ENCODE measurements at regions not wholly inside any gene's neighbourhood (a gene's known extent, or its start where the extent isn't known, plus 50 kb on each side); places are given as distances from the start of the nearest gene placed in this dataset.
"Not testable (repeated sequence)": the region's sequence is repeated elsewhere in the genome, so short reads cannot be mapped to it uniquely, and the experiment has no call there.

DNA sequence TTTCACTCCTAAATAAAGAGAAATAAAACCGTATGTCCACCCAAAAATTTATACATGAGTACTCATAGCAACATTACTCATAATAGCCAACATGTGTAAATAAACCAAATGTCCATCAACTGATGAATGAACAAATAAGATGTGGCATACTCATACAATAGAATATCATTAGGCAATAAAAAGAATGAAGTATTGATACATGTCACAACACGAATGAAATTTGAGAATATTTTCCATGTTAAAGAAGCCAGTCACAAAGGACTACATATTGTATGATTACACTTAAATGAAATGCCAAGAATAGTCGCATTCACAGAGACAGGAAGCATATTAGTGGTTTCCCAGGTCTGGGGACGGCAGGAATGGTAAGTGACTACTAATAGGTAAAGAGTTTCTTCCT is 869.2 kb downstream of the IGSF11 start:
- in situ Hi-C loops (cut with MboI; ENCODE audit: low sequenced_read_pairs), result no loop called here

DNA sequence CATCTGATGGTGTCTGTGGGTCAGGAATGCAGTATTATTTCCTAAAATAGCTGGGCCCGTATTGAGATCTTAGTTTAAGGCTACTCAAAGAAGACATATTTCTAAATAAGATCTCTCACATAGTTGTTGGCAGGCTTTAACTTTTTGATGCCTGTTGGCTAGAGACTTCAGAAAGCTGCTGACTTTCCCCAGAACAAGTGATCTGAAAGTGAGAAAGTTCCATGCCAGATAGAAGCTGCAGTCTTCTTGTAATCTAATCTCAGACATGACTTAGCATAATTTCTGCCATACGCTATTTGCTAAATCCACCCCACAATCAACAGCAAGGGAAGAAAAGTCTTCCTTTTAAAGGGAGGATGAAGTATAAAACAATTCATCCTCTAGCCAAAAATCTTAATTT is 867.1 kb downstream of the IGSF11 start:
- in situ Hi-C loops (cut with MboI; ENCODE audit: low sequenced_read_pairs), result no loop called here

DNA sequence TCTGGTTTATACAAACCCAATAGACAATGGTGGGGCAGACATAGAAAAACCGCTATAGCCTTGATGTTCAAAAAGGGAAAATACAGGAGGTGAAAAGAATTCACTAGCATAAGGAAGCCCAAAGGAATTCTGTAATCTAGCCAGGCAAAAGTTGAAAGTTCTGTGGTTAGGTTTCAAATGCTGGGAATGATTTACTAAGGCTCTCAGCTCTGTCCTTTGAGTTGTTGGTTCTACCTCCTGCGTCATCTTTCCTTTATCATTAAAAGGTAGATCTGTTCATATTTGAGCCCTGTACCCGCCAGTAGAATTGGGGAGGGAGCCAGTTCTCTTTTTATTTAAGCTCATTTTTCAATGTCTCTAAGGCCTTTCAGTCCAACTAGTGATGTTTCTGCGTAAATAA is 866.5 kb downstream of the IGSF11 start:
- in situ Hi-C loops (cut with MboI; ENCODE audit: low sequenced_read_pairs), result no loop called here

DNA sequence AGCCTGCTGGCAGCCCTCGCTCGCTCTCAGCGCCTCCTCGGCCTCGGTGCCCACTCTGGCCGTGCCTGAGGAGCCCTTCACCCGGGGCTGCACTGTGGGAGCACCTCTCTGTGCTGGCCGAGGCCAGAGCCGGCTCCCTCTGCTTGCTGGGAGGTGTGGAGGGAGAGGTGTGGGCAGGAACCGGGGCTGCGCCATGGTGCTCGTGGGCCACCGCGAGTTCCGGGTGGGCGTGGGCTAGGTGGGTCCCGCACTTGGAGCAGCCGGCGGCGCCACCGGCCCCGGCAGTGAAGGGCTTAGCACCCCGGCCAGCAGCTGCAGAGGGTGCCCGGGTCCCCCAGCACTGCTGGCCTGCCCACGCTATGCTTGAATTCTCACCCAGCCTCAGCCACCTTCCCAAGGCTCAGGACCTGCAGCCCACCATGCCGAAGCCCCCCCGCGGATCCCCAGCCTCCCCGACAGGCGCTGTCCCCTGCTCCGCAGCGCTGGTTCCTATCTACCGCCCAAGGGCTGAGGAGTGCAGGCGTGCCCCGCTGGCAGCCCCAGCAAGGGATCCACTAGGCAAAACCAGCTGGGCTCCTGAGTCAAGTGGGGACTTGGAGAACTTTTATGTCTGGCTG is 863.3 kb downstream of the IGSF11 start:
- in situ Hi-C loops (cut with MboI; ENCODE audit: low sequenced_read_pairs), result no loop called here

DNA sequence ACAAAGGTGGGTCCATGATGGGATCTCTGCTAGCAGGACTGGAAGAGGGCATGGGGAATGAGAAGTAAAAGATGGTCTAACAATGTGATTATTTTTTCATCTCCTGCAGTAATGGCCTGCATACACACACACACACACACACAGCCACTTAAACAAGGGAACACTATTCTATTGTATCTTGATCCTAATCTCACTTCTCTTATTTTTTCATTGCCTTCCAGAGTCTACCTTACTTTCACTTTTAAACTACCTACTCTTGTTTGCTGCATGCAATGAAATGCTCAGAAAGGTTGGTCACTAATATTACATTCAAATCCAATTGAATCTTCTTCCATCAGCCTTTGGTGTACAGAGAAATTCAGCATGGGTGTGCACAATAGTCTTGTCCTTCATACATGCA is 853.8 kb downstream of the IGSF11 start:
- in situ Hi-C loops (cut with MboI; ENCODE audit: low sequenced_read_pairs), result no loop called here

DNA sequence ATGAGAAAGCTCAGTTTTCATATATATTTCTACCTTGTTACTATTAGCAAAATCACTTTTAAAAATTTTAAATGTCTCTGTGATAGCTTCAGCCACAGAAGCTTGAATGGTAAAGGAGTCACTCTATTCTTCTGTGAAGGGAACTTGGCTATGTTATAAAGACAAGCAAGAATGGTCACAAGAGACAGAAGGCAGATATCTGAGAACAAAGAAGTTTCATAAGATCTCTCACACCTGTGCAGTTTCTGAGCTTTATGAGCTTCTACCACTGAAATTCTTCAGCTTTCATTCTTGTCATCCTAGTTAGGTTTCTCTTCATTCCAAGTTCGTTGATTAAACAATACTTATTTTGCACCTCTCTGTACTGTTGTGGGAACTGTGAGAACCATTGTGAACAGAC is 853.4 kb downstream of the IGSF11 start:
- in situ Hi-C loops (cut with MboI; ENCODE audit: low sequenced_read_pairs), result no loop called here

DNA sequence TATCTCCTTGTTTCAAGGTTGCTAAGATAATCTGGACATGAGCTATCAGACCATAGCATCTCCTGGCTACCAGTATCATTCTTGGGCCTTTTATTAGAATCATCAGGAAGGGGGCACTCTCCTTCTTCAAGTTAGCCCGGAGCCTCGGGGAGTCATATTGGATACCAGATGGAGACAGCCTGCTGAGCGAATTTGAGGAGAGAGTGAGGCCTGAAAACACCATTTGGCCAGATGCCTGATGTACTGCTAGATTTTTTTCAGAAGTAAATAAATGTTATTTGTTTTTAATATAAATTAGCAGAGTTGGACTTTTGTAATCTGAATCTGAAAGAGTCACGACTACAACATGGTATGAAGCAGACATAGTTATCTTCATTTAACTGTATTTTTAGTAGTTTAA is 848.6 kb downstream of the IGSF11 start:
- in situ Hi-C loops (cut with MboI; ENCODE audit: low sequenced_read_pairs), result no loop called here

DNA sequence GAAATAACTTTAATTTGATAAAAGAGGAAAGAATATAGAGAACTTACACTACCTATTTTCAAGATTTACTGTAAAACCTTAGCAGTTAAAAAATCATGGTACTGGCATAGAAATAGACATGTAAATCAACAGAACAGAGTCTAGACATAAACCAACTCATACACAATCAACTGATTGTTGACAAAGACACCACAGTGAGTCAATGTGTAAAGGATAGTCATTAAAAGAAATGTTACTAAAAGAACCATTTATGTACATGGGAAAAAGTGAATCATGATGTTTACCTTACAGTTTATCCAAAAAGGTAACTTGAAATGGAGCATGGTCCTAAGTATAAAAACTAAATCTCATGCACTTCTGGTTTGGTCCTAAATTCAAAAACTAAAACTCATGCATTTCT is 847.4 kb downstream of the IGSF11 start:
- in situ Hi-C loops (cut with MboI; ENCODE audit: low sequenced_read_pairs), result no loop called here

DNA sequence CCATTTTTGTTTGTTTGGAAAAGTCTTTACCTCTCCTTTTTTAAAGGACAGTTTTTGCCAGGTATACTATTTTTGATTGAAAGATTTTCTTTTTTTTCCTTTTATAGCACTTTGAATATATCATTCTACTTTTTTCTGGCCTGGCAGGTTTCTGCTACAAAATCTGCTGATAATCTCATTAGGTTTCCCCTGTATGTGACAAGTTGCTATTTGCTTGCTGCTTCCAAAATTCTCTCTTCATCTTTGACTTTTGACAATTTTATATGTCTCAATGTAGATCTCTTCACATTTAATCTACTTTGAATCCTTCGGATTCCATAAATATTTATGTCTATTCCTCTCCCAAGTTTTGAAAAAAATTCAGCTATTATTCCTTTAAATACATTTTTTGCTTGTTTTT is 838.5 kb downstream of the IGSF11 start:
- in situ Hi-C loops (cut with MboI; ENCODE audit: low sequenced_read_pairs), result no loop called here

DNA sequence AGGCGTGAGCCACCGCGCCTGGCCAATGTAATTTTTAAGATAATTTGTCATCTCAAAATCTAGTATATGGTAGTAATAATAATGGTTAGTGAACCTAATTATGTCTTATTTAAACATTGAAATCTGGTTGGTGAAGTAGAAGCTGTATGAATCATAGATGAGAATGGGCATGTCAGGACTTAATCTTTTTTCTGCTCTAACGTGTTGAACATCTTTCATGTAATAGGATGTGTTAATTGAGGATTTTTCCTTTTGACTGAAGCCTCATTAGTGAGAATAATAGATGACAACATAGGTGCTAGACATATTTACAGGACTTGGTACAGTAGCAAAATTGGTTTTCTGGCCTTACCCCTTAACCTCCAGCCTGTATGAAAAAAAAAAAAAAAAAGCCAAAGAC is 835.6 kb downstream of the IGSF11 start:
- in situ Hi-C loops (cut with MboI; ENCODE audit: low sequenced_read_pairs), result no loop called here

DNA sequence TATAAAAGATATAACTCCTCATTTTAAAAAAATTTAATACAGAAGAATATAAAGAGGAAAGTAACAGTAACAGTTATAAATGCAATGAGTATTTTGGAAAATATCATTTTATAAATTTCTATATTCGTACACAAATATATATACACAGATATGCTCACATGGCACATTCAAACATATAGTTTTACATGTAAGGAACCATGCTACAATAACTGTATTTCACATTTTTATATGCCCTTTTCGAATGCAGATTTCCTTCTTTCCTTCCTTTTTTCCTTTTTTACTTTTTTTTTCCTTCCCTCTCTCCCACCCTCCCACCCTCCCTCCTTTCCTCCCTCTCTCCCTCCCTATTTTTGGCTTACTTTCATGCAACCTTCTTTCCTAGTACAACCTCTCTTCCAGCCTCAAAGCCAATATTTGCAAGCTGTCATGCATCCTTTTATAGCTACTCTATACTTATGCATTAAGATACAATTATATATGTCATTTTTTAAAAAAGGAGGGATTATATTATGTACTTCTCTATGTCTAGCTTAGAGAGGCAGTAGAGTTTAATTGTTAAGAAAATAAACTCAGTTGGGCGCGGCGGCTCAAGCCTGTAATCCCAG is 830.5 kb downstream of the IGSF11 start:
- in situ Hi-C loops (cut with MboI; ENCODE audit: low sequenced_read_pairs), result no loop called here

DNA sequence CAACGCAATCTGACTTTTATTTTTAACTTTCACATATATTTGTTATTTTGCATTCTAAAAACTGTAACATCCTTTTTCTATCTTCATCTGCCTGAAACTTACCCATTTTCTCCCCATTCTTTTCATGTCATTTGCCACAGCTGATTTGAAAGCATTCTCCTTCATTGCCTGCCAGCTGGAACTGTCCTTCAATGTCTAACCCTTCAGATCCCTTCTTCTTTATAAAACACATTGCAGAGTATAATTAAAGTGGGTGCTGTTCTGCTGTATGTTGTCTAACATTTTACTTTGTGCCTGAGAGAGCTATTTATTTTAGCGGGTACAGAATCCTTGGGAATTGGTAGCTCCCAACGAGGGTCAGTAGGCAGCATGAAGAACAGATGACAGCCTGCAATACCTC is 827.4 kb downstream of the IGSF11 start:
- in situ Hi-C loops (cut with MboI; ENCODE audit: low sequenced_read_pairs), result no loop called here

DNA sequence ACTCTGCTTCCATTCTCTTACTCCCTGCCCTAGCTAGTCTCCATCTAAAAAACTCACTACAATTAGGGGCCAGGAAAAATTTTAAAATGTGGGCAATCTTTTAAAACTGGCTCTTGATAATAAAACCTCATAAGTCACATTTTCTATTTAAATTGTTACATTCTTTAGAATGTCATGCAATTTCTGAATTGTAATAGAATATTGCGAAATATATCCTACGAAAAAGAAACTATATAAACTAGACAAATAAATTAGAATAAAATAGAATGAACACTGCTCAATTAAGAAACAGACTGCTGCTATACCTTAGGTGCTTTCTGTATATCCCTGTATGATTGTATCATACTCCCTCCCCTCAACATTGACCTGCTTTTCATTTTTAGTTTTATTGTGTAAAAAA is 826.0 kb downstream of the IGSF11 start:
- in situ Hi-C loops (cut with MboI; ENCODE audit: low sequenced_read_pairs), result no loop called here

DNA sequence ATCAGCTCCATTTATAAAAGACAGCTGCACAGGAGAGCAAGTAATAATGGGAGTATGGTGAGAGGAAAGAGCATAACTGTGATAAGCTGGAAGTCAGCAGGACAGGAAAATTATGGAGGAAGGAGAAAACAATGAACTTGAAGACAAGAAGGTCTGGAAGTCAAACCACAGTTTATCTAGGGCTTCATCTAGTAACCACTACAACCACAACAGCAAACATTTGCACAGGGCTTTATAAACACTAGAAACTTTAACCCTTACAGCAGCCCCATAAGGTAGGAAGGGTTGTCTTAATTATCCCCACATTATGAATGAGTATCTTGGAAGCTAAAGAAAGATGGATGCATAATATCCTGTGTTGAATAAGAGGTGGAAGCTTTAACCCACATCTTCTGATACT is 820.8 kb downstream of the IGSF11 start:
- in situ Hi-C loops (cut with MboI; ENCODE audit: low sequenced_read_pairs), result no loop called here

DNA sequence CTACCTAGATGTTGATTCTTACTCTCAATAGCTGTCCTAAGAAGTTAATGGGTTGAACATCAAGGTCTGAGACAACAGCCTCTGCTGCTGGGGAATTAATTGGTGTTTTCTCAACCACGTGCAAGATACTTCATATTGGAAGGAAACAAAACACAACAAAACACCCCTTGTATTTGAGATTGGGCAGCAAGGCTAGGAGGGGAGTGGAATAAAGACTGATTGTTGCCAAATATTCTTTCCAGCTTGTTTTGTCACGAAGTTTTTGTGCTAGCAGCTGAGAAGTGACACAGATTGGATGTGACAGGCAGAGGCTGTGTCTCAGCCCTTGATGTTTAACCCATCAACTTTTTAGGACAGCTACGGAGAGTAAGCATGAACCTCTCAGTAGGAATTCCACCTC is 808.4 kb downstream of the IGSF11 start:
- in situ Hi-C loops (cut with MboI; ENCODE audit: low sequenced_read_pairs), result no loop called here

DNA sequence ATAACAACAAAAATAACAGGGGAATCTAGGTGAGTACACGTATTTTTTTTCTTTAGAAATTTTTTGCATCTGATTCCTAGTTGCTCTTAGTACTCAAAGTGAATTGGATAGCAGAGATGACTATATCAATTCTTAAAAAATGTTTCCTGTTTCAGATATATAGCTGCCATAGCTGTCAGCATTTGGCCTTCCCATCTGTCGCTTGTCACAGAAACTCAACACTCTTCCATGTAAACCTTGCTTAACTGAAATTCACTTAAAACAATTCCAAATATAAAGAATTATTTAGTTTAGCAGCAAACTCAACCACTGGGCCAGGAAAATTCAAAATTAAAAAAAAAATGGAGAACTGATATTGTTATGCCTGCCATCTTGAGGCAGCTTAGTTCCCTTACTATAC is 807.5 kb downstream of the IGSF11 start:
- in situ Hi-C loops (cut with MboI; ENCODE audit: low sequenced_read_pairs), result no loop called here

DNA sequence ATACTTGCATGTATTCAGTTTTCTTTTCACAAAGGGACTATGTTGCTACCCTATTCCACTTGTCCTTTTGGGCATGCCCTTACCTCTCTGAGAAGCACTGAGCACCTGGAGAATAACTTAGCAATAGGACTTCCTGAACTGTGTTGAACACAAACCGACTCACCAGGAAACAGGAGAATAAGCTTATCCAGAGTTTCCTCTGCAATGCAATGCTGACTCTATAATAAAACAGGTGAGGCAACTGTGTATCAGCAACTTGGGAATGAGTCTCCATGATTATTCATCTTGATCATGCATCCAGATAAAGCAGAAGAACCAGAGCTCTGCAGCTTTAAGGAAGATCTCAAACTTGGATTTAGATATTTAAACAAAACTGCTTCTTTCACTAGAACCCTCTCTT is 806.5 kb downstream of the IGSF11 start:
- in situ Hi-C loops (cut with MboI; ENCODE audit: low sequenced_read_pairs), result no loop called here

DNA sequence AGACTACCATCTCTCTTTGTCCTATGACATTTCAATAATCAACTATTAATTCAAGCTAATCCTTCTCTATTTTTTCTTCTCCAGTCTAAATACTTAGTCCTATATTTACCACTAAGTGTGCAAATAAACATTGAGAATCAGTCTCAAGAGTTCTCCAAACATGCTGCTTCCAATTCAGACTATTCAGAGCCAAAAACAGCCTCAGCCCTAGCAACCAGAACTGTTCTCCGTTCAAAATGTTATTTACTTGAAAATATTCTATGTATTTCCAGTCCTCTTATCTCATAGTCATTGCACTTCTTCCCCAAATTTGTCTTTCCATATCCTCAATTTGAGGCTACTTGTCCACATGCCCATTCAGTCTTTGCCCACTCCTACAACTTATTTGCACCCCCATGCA is 805.5 kb downstream of the IGSF11 start:
- in situ Hi-C loops (cut with MboI; ENCODE audit: low sequenced_read_pairs), result no loop called here

DNA sequence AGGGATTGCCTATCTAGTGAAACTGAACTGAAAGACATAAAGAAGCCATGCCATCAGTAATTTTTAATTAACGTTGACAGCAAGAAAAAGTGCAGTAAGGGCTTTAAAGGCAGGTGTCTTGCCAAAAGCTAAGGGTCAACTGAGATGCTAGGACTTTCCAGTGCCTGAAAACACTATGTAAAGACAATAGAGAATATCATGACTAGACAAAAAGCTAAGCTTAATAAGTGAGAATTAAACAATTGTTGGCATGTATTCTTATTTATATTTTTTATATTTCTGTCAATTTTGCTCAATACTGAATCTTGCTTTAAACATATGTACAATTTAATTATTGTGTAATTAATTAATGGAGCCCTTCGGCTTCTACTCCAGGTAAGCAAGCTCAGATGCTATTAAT is 803.1 kb downstream of the IGSF11 start:
- in situ Hi-C loops (cut with MboI; ENCODE audit: low sequenced_read_pairs), result no loop called here

DNA sequence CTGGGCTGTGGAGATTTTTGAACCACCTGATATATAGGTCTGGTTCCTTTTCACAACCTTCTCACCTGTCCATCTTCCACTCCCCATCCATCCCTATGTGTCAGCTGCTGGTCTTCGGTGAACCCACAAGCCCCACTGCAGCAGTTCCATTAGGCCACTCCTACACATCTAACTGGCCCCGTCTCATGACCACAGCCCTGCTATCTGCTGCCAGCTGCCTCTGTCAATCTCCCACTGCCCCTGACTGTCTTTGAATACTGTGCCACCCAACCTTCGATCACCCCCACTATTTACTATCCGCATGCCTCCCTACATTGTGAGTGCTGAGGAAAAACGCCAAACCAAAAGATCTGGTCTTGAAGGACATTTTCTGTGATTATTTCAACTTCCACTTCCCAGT is 795.4 kb downstream of the IGSF11 start:
- in situ Hi-C loops (cut with MboI; ENCODE audit: low sequenced_read_pairs), result no loop called here

DNA sequence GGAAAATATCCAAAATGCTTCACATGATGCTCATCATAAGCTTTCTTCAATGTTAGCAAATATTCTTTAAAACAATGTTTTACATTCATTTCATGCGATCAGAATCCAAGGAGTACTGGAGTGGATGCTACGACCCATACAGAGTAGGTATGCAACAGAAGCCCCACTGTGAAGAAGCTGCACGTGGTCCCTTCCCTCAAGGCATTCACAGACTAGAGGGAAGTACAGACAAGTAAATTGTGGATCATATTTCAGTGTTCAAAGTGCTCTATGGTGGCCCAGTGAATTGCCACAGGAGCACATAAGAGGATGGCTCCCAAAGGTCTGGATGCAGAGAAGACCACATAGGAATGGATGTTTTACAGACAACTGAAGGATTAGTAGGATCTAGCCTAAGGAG is 789.9 kb downstream of the IGSF11 start:
- in situ Hi-C loops (cut with MboI; ENCODE audit: low sequenced_read_pairs), result no loop called here

DNA sequence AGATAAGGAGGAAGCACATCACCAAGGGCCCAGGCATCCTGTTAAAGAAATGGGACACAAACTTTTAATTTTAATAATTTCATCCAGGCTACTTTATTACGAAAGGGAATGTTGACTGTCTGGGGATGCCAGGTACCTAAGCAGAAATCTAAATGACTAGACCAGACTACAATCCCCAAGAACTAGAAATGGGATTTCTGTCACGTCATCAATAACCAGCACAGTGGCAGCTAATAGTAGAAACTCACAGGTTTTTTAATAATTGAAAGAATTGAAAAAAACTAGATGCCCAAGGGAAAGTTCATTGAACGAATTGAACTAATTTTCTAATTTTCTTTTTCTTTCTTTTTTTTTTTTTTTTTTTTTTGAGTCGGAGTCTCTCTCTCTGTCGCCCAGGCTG is 789.3 kb downstream of the IGSF11 start:
- in situ Hi-C loops (cut with MboI; ENCODE audit: low sequenced_read_pairs), result no loop called here

DNA sequence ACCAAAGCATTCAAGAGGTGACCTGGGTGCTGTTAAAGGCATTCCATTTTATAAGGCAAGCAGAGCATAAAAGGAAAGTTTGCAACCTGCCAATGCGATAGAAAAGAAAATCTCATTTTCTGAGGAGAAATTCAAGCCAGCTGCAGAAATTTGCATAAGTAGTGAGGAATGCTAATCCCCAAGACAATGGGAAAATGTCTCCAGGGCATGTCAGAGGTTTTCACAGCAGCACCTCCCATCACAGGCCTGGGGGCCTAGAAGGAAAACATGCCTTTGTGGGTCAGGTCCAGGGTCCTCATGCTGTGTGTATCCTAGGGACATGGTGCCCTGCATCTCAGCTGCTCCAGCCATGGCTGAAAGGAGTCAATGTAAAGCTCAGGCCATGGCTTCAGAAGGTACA is 775.8 kb downstream of the IGSF11 start:
- in situ Hi-C loops (cut with MboI; ENCODE audit: low sequenced_read_pairs), result not testable (repeated sequence)
